Vagina (tissue), 2 donors: ENCODE measurements at regions not wholly inside any gene's neighbourhood (a gene's known extent, or its start where the extent isn't known, plus 50 kb on each side); places are given as distances from the start of the nearest gene placed in this dataset.

Source experiments
- DNase-seq, 2 donors: peaks; one replicate each; pipeline ENCODE4 v3.0.0-alpha.2; 2017; ENCODE audit errors: extremely low spot score in 2 of 2
- H3K27ac ChIP-seq: fragments of 200-600 bp; sonication (generic); one replicate; pipeline ENCODE4 v1.5.1; 2019
- H3K27me3 ChIP-seq: fragments of 200-600 bp; sonication (generic); one replicate; pipeline ENCODE4 v1.5.1; 2019
- H3K36me3 ChIP-seq, 2 donors: fragments of 200-600 bp; sonication (generic); one replicate each; pipeline ENCODE4 v1.5.1; 2017 to 2019
- H3K4me1 ChIP-seq: fragments of 200-600 bp; sonication (generic); one replicate; pipeline ENCODE4 v1.5.1; 2019
- H3K4me3 ChIP-seq, 2 donors: fragments of 200-600 bp; sonication (generic); 1 replicate in 1 of 2; 2 replicates in 1 of 2; pipeline ENCODE4 v1.5.1; 2016 to 2019
- H3K9me3 ChIP-seq: fragments of 200-600 bp; sonication (generic); one replicate; pipeline ENCODE4 v1.5.1; 2019
- CTCF ChIP-seq, 3 experiments: fragments of 450-650 bp in 2 of 3; fragments of 200-600 bp in 1 of 3; sonication (generic) in 1 of 3; IDR thresholded peaks; one replicate each; pipeline ENCODE4 v1.5.1; 2017 to 2019; ENCODE audit warnings: antibody characterized with exemption in 3 of 3, mild to moderate bottlenecking in 2 of 3, moderate library complexity in 2 of 3
- POLR2A ChIP-seq, 2 donors: fragments of 450-650 bp; IDR thresholded peaks; one replicate each; pipeline ENCODE4 v1.6.1; 2017; ENCODE audit warnings: antibody characterized with exemption in 2 of 2, mild to moderate bottlenecking in 2 of 2, moderate library complexity in 2 of 2
- POLR2AphosphoS5 ChIP-seq, 2 donors: sonication (generic); formaldehyde crosslinking; IDR thresholded peaks; one replicate each; pipeline ENCODE4 v1.9.0; 2017; ENCODE audit warnings: antibody characterized with exemption in 2 of 2, mild to moderate bottlenecking in 2 of 2, low read depth in 1 of 2; ENCODE audit not compliant: insufficient read depth in 1 of 2
- intact Hi-C: fragments of 100-400 bp; cut with DNase I; formaldehyde crosslinking; loops from one replicate; pipeline ENCODE4 v1.15.1; 2023

GRCh38 chr9:86714999-86715398 lies 232.3 kb downstream of the GAS1 start:
- TF ChIP-seq CTCF (IDR thresholded peaks at IDR 0.05): no peak
- no peak for TF ChIP-seq POLR2AphosphoS5 (IDR thresholded peaks at IDR 0.05; ENCODE audit: insufficient read depth in 1 of 2, low read depth in 1 of 2)
- TF ChIP-seq POLR2A (IDR thresholded peaks at IDR 0.05): no peak
- no peaks in the 10 kb centered on the region for H3K36me3 ChIP-seq
- DNase-seq: no peak
- no peaks in the 10 kb centered on the region for H3K27me3 ChIP-seq
- H3K9me3 ChIP-seq: no peaks in the 10 kb centered on the region
- intact Hi-C loops: no loop called here
- H3K27ac ChIP-seq: no peak overlapping the region
- no peaks in the 10 kb centered on the region for H3K4me1 ChIP-seq
- H3K4me3 ChIP-seq: no peak overlapping the region

DNA sequence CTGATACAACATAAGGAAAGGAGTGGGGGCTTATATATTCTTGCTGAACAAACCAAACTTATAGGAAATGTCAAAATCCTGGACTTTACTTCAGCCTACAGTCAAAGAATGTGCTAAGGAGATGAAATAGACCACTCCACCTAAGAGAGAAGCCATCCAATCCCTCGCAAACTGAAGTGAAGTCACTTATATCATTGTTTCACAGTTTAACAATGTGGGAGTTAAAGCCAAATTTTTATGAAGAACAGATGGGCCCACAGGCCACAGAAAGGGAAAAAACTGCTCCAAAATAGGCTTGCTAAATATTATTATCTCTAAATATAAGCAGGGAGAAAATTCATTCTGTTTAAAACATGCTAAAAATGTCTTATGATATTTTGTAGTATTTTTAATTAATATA lies 233.3 kb downstream of the GAS1 start:
- Histone ChIP-seq H3K9me3 (no peaks in the 10 kb centered on the region), H3K4me1 (no peaks in the 10 kb centered on the region), H3K27me3 (no peaks in the 10 kb centered on the region), H3K4me3 (no peak overlapping the region), H3K27ac (no peak overlapping the region), H3K36me3 (no peaks in the 10 kb centered on the region)
- DNase-seq: no peak
- TF ChIP-seq CTCF (IDR thresholded peaks at IDR 0.05) (no peak), POLR2AphosphoS5 (IDR thresholded peaks at IDR 0.05; ENCODE audit: insufficient read depth in 1 of 2, low read depth in 1 of 2) (no peak), POLR2A (IDR thresholded peaks at IDR 0.05) (no peak)
- intact Hi-C loops: no loop called here

DNA sequence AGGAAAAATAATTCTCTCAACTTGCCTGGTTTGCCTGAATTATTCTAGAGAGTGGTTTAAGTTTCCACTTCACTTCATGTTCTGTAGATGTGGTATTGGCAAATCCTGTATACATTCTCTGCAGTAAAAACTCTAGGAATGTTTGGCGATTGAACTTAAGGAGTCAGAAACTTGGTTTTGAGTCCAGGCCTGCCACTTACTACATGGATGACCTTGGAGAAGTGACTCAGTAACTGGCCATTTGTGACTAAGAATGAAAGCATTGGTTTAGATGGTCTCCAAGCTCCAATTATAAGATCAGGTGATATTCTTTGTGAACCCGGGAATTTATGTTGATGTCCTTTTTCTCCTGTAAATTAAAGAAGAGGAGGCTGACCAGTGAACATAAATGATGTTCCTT lies 233.8 kb downstream of the GAS1 start:
- no peaks in the 10 kb centered on the region for H3K4me1 ChIP-seq
- no peaks in the 10 kb centered on the region for H3K9me3 ChIP-seq
- H3K27me3 ChIP-seq: no peaks in the 10 kb centered on the region
- intact Hi-C loops: no loop called here
- no peak for DNase-seq
- H3K4me3 ChIP-seq: no peak overlapping the region
- H3K36me3 ChIP-seq: no peaks in the 10 kb centered on the region
- H3K27ac ChIP-seq: no peak overlapping the region
- TF ChIP-seq CTCF (IDR thresholded peaks at IDR 0.05): no peak

GRCh38 chr9:86708918-86709835 lies 238.1 kb downstream of the GAS1 start:
- no peaks in the 10 kb centered on the region for H3K27me3 ChIP-seq
- H3K4me1 ChIP-seq: no peaks in the 10 kb centered on the region
- no peaks in the 10 kb centered on the region for H3K36me3 ChIP-seq
- TF ChIP-seq POLR2AphosphoS5 (IDR thresholded peaks at IDR 0.05; ENCODE audit: insufficient read depth in 1 of 2, low read depth in 1 of 2) (no peak), POLR2A (IDR thresholded peaks at IDR 0.05) (no peak), CTCF (IDR thresholded peaks at IDR 0.05) (no peak)
- no peak for DNase-seq
- H3K9me3 ChIP-seq: no peaks in the 10 kb centered on the region
- no peak overlapping the region for H3K4me3 ChIP-seq
- intact Hi-C loops: no loop called here
- H3K27ac ChIP-seq: no peak overlapping the region

DNA sequence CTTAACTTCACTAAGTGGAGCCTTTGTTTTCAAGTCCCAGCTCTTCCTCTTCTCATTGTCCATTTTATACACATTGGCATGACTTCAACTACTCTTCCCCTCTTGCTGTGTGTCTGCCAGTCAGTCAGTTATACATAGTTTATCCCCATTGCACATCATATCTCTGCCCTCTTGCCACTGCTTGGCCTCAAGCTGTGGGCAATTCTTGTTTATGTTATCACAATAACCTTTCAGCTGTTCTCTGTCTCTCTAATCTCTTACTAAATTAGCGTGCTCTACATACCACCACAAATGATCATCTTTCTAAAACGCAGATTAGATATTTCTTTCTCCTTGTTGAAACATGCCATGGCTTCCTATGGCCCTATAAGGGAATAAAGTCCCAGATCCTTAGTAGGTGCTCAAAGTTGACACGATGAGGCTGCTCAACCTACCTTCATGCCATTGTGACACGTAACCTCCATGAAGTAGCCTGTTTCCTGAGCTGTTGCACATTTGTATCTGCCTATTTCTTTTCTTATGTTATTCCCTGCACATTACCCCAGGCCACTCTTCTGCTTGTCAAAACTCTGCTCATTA lies 239.3 kb downstream of the GAS1 start:
- Histone ChIP-seq H3K4me1 (no peaks in the 10 kb centered on the region), H3K27ac (no peak overlapping the region), H3K27me3 (no peaks in the 10 kb centered on the region), H3K9me3 (no peaks in the 10 kb centered on the region), H3K4me3 (no peak overlapping the region), H3K36me3 (no peaks in the 10 kb centered on the region)
- TF ChIP-seq POLR2A (IDR thresholded peaks at IDR 0.05): no peak
- no peak for TF ChIP-seq POLR2AphosphoS5 (IDR thresholded peaks at IDR 0.05; ENCODE audit: insufficient read depth in 1 of 2, low read depth in 1 of 2)
- no peak for TF ChIP-seq CTCF (IDR thresholded peaks at IDR 0.05)
- intact Hi-C loops: no loop called here
- DNase-seq: no peak
